ENCODE measurements at regions not wholly inside any gene's neighbourhood (a gene's known extent, or its start where the extent isn't known, plus 50 kb on each side); places are given as distances from the start of the nearest gene placed in this dataset.

DNA sequence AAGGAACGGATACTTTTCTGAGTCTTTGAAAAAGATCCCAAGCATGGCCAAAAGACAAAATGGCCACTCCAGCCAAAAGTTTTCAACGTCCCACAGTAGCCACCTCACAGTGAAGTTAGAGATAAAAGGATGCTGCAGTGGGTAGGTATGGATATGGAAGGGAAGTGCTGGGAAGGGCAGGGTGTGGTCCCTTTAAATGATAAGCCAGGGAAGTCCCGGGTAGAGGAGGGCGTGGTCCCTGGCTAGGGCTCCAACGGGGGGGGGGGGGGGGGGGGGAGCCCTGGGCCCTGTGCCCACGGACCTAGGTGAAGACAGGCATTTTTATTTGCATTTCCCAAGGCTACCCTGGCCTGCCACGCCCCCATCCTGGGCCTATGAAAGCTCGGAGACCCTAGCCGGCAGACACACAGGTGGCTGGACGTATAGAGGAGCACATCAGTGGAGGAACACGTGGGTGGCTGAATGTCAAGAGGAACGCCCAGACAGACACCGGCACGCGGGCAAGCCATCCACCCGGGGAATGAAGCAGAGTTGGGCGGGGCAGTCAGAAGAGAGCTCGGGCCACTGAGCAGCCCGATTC lies 306.7 kb downstream of the NFIB start (continued):
- TF ChIP-seq, protein P1, sequence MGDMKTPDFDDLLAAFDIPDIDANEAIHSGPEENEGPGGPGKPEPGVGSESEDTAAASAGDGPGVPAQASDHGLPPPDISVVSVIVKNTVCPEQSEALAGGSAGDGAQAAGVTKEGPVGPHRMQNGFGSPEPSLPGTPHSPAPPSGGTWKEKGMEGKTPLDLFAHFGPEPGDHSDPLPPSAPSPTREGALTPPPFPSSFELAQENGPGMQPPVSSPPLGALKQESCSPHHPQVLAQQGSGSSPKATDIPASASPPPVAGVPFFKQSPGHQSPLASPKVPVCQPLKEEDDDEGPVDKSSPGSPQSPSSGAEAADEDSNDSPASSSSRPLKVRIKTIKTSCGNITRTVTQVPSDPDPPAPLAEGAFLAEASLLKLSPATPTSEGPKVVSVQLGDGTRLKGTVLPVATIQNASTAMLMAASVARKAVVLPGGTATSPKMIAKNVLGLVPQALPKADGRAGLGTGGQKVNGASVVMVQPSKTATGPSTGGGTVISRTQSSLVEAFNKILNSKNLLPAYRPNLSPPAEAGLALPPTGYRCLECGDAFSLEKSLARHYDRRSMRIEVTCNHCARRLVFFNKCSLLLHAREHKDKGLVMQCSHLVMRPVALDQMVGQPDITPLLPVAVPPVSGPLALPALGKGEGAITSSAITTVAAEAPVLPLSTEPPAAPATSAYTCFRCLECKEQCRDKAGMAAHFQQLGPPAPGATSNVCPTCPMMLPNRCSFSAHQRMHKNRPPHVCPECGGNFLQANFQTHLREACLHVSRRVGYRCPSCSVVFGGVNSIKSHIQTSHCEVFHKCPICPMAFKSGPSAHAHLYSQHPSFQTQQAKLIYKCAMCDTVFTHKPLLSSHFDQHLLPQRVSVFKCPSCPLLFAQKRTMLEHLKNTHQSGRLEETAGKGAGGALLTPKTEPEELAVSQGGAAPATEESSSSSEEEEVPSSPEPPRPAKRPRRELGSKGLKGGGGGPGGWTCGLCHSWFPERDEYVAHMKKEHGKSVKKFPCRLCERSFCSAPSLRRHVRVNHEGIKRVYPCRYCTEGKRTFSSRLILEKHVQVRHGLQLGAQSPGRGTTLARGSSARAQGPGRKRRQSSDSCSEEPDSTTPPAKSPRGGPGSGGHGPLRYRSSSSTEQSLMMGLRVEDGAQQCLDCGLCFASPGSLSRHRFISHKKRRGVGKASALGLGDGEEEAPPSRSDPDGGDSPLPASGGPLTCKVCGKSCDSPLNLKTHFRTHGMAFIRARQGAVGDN (IDR thresholded peaks at IDR 0.05): no peak

DNA sequence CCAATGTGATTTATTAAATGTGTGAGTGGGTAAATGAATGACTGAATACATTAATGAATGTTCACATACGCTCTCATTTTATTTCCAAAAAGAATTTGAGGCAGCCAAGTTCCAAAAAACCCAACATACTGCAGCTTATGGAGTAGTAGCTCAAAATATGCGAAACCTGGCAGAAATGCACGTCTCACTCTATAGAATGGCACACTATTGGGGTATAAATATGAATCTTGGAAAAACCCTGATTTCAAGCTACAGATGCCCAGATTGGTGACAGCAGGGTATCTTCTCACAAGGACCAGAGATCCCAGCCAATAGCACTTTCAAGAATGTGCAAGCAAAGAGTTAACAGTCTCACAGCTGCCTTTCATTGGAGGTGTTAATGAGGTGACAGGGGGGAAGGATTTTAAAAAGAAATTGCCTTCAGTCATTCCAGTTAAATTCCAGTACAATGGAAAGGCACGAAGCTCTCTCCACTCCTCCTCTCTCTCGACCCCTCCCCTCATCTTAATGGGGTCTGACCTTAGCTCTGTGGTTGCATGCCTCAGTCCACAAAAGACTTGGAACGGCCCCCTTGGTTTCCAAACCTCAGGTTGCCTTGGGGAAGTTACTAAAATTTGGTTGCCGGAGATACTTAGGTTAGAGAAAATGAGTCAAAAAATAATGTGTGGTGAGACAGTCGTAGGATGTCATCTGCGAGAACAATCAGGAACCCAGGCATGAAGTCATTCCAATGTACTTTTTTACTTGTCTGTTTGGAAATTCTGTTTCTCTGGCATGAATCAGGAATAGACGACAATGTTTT lies 307.4 kb downstream of the NFIB start:
- Histone ChIP-seq H3K4me1 (ENCODE audit: control insufficient read depth, insufficient read depth, low read length) (no peaks in the 10 kb centered on the region), H3K4me2 (ENCODE audit: control insufficient read depth, insufficient read depth) (no peak overlapping the region), H3K27me3 (replicated peaks in 1 of 2; ENCODE audit: control insufficient read depth in 2 of 2, insufficient read depth in 2 of 2, low read length in 1 of 2) (no peaks in the 10 kb centered on the region), H3K36me3 (ENCODE audit: control insufficient read depth in 2 of 2, insufficient read depth in 2 of 2, low read length in 1 of 2) (no peaks in the 10 kb centered on the region), H3K27ac (ENCODE audit: control insufficient read depth, insufficient read depth) (no peak overlapping the region), H3K79me2 (ENCODE audit: control insufficient read depth, insufficient read depth, low read length) (no peaks in the 10 kb centered on the region), H3K4me3 (no peak overlapping the region), H3K9ac (ENCODE audit: control insufficient read depth, insufficient read depth, low read length) (no peak overlapping the region), H4K20me1 (ENCODE audit: control insufficient read depth, insufficient read depth) (no peaks in the 10 kb centered on the region), H3K9me3 (replicated peaks; ENCODE audit: control insufficient read depth, insufficient read depth, low read length) (no peaks in the 10 kb centered on the region), H2AFZ (ENCODE audit: control insufficient read depth, low read depth, low read length) (no peak overlapping the region)
- ATAC-seq: no peak
- RAD21 ChIA-PET (ENCODE audit: unreplicated experiment): no interaction called here
- SMC1A ChIA-PET (ENCODE audit: uncharacterized antibody, unreplicated experiment): no interaction called here
- intact Hi-C loops (cut with micrococcal nuclease; ENCODE audit: unreplicated experiment): no loop called here
- POLR2A ChIA-PET: no interaction called here
- in situ Hi-C loops (cut with MboI): no loop called here
- DNase-seq (ENCODE audit: low read depth, low spot score): no peak
- FAIRE-seq: no peak
- CTCF ChIA-PET: no interaction called here
- 30% methylated on average over 10 of the region's 10 CpGs for WGBS (ENCODE audit: insufficient coverage, insufficient replicate concordance, low lambda C conversion rate, missing lambda C conversion rate)
- BruUV-seq (replicated peaks): no TSS peak
- TF ChIP-seq POLR2AphosphoS2 (IDR thresholded peaks at IDR 0.05; ENCODE audit: low read depth, low read length) (no peak), RAD21 (IDR thresholded peaks at IDR 0.05; ENCODE audit: insufficient read depth, low read depth, low read length) (no peak), BHLHE40 (IDR thresholded peaks at IDR 0.05; ENCODE audit: borderline replicate concordance in 1 of 2, low read depth in 2 of 2, low read length in 1 of 2) (no peak), BCL11A (IDR thresholded peaks at IDR 0.05; ENCODE audit: low read depth, low read length) (no peak), CHD2 (IDR thresholded peaks at IDR 0.05; ENCODE audit: borderline replicate concordance, low read depth, low read length) (no peak), YBX1 (IDR thresholded peaks at IDR 0.05) (no peak), KDM1A (IDR thresholded peaks at IDR 0.05; ENCODE audit: borderline replicate concordance) (no peak)
- TF ChIP-seq, protein P2, sequence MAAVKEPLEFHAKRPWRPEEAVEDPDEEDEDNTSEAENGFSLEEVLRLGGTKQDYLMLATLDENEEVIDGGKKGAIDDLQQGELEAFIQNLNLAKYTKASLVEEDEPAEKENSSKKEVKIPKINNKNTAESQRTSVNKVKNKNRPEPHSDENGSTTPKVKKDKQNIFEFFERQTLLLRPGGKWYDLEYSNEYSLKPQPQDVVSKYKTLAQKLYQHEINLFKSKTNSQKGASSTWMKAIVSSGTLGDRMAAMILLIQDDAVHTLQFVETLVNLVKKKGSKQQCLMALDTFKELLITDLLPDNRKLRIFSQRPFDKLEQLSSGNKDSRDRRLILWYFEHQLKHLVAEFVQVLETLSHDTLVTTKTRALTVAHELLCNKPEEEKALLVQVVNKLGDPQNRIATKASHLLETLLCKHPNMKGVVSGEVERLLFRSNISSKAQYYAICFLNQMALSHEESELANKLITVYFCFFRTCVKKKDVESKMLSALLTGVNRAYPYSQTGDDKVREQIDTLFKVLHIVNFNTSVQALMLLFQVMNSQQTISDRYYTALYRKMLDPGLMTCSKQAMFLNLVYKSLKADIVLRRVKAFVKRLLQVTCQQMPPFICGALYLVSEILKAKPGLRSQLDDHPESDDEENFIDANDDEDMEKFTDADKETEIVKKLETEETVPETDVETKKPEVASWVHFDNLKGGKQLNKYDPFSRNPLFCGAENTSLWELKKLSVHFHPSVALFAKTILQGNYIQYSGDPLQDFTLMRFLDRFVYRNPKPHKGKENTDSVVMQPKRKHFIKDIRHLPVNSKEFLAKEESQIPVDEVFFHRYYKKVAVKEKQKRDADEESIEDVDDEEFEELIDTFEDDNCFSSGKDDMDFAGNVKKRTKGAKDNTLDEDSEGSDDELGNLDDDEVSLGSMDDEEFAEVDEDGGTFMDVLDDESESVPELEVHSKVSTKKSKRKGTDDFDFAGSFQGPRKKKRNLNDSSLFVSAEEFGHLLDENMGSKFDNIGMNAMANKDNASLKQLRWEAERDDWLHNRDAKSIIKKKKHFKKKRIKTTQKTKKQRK (IDR thresholded peaks at IDR 0.05; ENCODE audit: low read depth, low read length): no peak
